ENCODE measurements at regions not wholly inside any gene's neighbourhood (a gene's known extent, or its start where the extent isn't known, plus 50 kb on each side); places are given as distances from the start of the nearest gene placed in this dataset.
A peak's percentile ranks its signal among the peaks of the same experiment; 100 is the strongest.
"Not testable (repeated sequence)": the region's sequence is repeated elsewhere in the genome, so short reads cannot be mapped to it uniquely, and the experiment has no call there.

GRCh38 chr13:24616514-24616913, 63.7 kb upstream of the ATP12A start:
- Histone ChIP-seq H3K27ac (no peak overlapping the region), H3K36me3 (no peaks in the 10 kb centered on the region), H3K9me3 (no peaks in the 10 kb centered on the region), H3K4me3 (replicated peaks in 1 of 3) (no peak overlapping the region), H3K27me3 (no peaks in the 10 kb centered on the region), H3K4me1 (no peaks in the 10 kb centered on the region)
- DNase-seq, result no peak
- TF ChIP-seq CTCF (IDR thresholded peaks at IDR 0.05), result no peak
- no peak for TF ChIP-seq POLR2A (IDR thresholded peaks at IDR 0.05)
- intact Hi-C loops (cut with DNase I), result no loop called here
- WGBS, 2 donors, result 93 to 98% methylated on average over 4 of the region's 4 CpGs

- no peak overlapping the region for H3K27ac ChIP-seq
- H3K9me3 ChIP-seq, result no peaks in the 10 kb centered on the region
- WGBS, 2 donors, result 84 to 92% methylated on average over 11 to 12 of the region's 12 CpGs
- DNase-seq, result no peak
- intact Hi-C loops (cut with DNase I), result no loop called here
- no peaks in the 10 kb centered on the region for H3K27me3 ChIP-seq
- H3K36me3 ChIP-seq, result no peaks in the 10 kb centered on the region
- no peaks in the 10 kb centered on the region for H3K4me1 ChIP-seq
- H3K4me3 ChIP-seq (replicated peaks in 1 of 3), result no peak overlapping the region
- no peak for TF ChIP-seq POLR2A (IDR thresholded peaks at IDR 0.05)
- no peak for TF ChIP-seq CTCF (IDR thresholded peaks at IDR 0.05)
These were observed 62.8 kb upstream of the ATP12A start for GRCh38 chr13:24617256-24618010.

- peak in 1 of 2 donors; percentile 15 for DNase-seq
- Histone ChIP-seq H3K27me3 (no peaks in the 10 kb centered on the region), H3K4me3 (replicated peaks in 1 of 3) (no peak overlapping the region), H3K9me3 (no peaks in the 10 kb centered on the region), H3K27ac (no peak overlapping the region), H3K4me1 (no peaks in the 10 kb centered on the region), H3K36me3 (no peaks in the 10 kb centered on the region)
- WGBS, 2 donors, result 80 to 84% methylated on average over 11 to 15 of the region's 15 CpGs
- TF ChIP-seq POLR2A (IDR thresholded peaks at IDR 0.05) (no peak), CTCF (IDR thresholded peaks at IDR 0.05) (no peak)
- intact Hi-C loops (cut with DNase I), result no loop called here
These were observed 61.9 kb upstream of the ATP12A start for GRCh38 chr13:24618011-24618955.

GRCh38 chr13:24619282-24619681, 60.9 kb upstream of the ATP12A start:
- Histone ChIP-seq H3K4me3 (replicated peaks in 1 of 3) (no peak overlapping the region), H3K27me3 (no peaks in the 10 kb centered on the region), H3K27ac (no peak overlapping the region), H3K4me1 (no peaks in the 10 kb centered on the region), H3K9me3 (no peaks in the 10 kb centered on the region), H3K36me3 (no peaks in the 10 kb centered on the region)
- DNase-seq, result no peak
- 75 to 77% methylated on average over 7 of the region's 7 CpGs for WGBS, 2 donors
- TF ChIP-seq CTCF (IDR thresholded peaks at IDR 0.05) (no peak), POLR2A (IDR thresholded peaks at IDR 0.05) (no peak)
- intact Hi-C loops (cut with DNase I), result no loop called here

- intact Hi-C loops (cut with DNase I); H3K36me3 ChIP-seq; H3K27me3 ChIP-seq; H3K4me3 ChIP-seq (replicated peaks in 1 of 3); H3K27ac ChIP-seq; DNase-seq; H3K9me3 ChIP-seq; H3K4me1 ChIP-seq: not testable (repeated sequence)
- WGBS, 2 donors, result 91 to 97% methylated on average over 8 of the region's 8 CpGs
These were observed 57.6 kb upstream of the ATP12A start for GRCh38 chr13:24622481-24623148.
